NOMO-1 (cell line): ENCODE measurements at regions not wholly inside any gene's neighbourhood (a gene's known extent, or its start where the extent isn't known, plus 50 kb on each side); places are given as distances from the start of the nearest gene placed in this dataset.
A peak's percentile ranks its signal among the peaks of the same experiment; 100 is the strongest.

Source experiments
- DNase-seq, 2 experiments: peaks; one replicate each; lab custom pipeline; 2025; ENCODE audit not compliant: unreplicated experiment in 2 of 2; lab: John Stamatoyannopoulos, UW

GRCh38 chr3:116920826-116921610 lies 211.4 kb downstream of the TUSC7 start:
- no peak for DNase-seq

- DNase-seq: no peak
Measured at GRCh38 chr3:116927918-116928317, 218.3 kb downstream of the TUSC7 start.

- no peak for DNase-seq
Measured at GRCh38 chr3:116929505-116930222, 220.1 kb downstream of the TUSC7 start.

GRCh38 chr3:116930786-116931185 lies 221.2 kb downstream of the TUSC7 start:
- no peak for DNase-seq

DNA sequence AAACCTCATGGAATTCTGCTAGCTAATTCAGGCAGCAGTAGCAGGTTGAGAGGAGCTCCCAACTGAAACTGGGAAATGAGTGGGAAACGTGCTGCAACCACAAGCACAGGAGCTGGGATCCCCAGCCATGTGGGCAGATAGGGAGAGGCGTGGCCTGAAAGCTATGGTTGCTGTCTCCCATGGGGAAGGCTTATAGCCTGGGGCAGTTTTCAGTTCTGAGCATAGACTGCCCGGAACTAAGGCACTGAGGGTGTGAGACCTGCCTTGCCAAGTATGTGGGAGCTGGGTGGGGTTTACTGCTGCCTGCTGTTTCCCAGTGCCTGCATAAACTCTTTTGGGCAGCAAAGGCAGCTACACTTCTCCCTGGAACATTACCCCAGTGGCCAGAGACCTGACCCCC lies 229.5 kb downstream of the TUSC7 start:
- DNase-seq: no peak

GRCh38 chr3:116939550-116939949 lies 230.0 kb downstream of the TUSC7 start:
- DNase-seq: no peak

- no peak for DNase-seq
Measured at GRCh38 chr3:116940719-116941118, 231.1 kb downstream of the TUSC7 start.

GRCh38 chr3:116946376-116946775 lies 236.8 kb downstream of the TUSC7 start:
- DNase-seq: peak in 1 of 2 experiments; percentile 6

DNA sequence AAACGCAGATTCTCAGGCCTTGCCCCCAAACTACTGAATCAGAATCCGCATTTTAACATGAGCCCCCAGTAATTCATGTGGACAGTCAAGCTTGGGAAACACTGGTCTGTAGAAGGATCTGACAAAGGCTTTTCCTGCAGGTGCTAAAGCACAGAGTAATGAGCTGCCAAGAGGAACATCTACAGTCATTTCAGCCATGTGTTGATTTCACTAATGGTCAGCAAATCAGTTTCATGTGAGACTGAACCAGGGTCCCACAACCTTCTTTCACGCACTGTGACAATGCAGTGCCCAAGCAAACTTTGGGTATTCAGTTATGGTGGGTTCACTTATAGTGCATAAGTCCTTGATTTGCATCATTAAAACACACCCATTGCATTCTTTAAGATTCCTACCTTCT lies 237.6 kb downstream of the TUSC7 start:
- DNase-seq: no peak

DNA sequence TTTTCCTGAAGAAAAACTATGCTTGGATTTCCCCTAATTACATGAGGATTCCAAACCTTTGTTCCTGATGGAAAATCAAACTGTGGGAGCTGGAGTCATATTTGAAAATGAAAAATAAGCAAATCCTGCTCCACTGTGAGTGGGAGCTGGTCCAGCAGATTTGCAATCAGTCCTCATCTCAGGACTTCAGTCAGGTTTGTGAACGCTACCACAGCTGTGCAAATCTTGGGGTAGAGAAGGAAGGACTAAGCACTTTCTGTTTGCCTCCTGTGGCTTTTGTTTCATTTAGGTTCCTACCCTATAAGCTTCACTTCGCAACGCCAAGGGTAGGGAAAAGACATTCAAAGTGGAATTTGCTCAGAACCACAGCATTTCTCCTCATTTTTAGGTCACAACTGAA lies 238.2 kb downstream of the TUSC7 start:
- no peak for DNase-seq

GRCh38 chr3:116950301-116951055 lies 240.9 kb downstream of the TUSC7 start:
- DNase-seq: no peak

DNA sequence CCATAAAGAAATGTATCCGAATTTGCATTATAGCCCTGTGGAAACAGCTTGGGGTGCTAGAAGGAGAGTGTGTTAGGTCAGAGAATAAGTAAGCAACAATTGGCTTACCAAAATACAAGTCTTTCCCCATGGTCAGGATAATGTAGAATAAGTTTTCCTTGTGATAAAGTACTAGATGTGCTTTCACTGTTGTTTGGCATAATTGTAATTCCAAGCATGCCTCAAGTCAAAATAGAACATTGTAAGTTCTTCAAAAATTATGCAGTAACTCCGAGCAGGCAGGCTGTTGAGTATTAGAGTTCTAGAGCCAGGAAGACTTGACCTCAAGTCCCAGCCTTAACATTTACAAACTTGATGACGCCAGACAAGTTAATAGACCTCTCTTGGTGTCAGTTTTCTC lies 242.0 kb downstream of the TUSC7 start:
- no peak for DNase-seq

GRCh38 chr3:116958291-116958690 lies 248.7 kb downstream of the TUSC7 start:
- DNase-seq: no peak

- no peak for DNase-seq
Measured at GRCh38 chr3:116961106-116961505, 251.5 kb downstream of the TUSC7 start.

GRCh38 chr3:116963802-116964201 lies 254.2 kb downstream of the TUSC7 start:
- peak in 1 of 2 experiments; percentile 48 for DNase-seq

DNA sequence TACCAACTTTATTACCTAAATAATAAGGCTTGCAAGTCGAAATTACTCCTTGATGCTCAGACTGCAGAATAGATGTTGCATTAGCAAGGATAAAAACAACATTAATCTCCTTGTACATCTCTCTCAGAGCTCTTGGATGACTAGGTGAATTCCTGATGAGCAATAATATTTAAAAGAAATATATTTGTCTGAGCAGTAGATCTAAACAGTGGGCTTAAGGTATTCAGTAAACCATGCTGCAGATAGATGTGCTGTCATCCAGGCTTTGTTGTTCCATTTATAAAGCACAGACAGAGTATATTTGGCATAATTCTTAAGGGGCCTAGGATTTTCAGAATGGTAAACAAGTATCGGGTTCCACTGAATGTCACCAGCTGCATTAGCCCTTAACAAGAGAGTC lies 257.1 kb downstream of the TUSC7 start:
- DNase-seq: no peak

DNA sequence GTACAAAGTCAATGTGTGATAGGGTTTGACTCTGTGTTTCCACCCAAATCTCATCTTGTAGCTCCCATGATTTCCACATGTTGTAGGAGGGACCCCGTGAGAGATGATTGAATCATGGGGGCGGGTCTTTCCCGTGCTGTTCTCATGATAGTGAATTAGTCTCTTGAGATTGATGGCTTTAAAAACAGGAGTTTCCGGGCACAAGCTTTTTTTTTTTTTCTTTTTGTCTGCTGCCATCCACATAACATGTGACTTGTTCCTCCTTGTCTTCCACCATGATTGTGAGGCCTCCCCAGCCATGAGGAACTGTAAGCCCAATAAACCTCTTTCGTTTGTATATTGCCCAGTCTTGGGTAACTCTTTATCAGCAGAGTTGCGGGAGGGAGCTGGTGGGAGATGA lies 259.6 kb downstream of the TUSC7 start:
- no peak for DNase-seq

- DNase-seq: no peak
Measured at GRCh38 chr3:116969646-116970045, 260.1 kb downstream of the TUSC7 start.

GRCh38 chr3:116971531-116971930 lies 262.0 kb downstream of the TUSC7 start:
- DNase-seq: no peak

DNA sequence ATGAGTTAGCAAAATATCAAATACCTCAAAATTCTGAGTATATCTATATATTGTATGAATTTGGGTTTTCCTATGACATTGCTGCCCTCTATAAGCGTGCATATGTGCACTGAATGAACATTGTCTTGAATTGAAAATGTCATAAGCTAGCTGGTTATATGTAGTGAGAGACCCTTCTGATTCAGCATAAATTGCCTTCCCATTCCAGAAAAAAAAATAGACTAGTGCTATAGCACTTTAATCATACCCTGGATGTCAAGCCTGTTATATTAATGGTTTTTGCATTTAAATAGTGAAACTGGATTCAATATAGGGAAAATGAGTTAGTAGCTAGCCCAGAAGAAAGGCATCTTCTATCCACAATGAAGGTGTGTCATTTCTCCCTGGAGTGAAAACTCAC lies 265.1 kb downstream of the TUSC7 start:
- DNase-seq: no peak

DNA sequence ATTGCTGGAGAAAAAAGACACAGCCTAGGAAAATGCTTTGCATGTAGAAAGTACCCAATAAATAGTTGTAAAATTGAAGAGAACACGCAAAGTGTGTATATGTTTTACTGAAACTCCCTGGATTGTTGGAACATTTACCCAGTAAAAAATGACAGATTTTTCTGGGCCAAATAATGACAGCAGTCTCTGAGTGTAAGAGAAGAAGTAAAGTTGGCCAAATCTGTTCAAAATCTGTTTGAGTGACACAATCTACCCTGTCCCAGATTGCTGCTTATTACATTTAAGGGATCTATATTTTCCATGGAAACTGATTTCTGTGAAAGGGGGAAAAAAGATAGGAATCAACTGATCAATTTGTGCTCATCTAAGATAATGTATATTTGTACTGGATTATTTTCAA lies 267.9 kb downstream of the TUSC7 start:
- no peak for DNase-seq

DNA sequence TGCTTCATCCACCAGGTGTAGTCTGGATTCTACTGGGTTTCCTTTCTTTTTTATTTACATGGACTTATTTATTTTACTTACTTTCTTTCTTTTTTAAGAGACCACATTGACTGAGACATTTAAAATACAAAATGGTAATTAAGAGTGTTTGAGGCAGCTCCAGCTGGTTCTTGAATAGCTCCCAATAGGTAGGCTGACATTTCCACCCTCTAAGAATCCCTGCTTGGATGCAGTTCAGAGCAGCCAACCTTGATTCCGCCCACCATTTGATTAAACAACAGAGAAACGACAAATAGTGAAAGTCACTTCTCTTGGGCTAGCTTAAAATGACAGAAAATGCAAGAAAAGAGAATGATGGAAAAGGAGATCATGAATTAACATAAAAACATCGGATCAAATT lies 270.5 kb downstream of the TUSC7 start:
- no peak for DNase-seq
